ENCODE measurements at regions not wholly inside any gene's neighbourhood (a gene's known extent, or its start where the extent isn't known, plus 50 kb on each side); places are given as distances from the start of the nearest gene placed in this dataset.

DNA sequence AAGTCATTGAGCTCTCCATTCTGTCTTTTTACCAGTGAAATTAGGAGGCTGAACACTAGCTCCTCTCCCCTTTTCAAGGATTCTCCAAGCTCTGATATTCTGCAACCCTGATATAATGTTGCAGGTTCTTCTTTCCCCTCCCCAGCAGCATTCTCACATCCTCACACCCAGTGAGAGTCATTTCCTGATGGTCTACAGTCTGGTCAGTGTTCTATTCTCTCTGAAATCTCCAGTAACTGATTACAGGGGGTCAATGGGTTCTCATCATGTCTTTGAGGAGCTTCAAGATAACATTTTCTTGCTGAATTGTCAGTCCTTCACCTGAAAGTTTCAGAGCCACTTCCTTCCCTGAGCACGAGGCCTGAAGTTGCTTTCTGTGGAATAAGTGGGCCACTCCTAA, 299.4 kb downstream of the PTEN start:
- ATAC-seq: no peak
- DNase-seq (ENCODE audit: low spot score): no peak

DNA sequence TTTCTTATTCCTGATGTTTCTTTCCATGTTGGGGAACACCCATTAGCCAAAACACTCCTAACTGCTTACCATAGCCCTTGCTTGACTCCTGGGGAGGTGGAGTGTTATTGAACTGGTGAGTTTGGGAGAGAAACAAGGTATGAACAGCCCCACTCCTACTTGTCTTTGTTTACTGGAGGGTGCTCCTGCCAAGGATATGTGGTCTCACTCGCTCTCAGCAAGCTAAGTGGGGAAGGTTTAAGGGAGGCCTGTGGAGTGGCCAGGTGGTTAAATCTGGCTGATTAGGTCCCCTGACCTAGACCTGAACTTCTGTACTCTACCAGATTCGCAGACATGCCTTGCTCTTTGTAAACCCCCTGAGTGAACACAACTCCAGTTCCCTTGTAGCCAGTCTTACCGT, 300.1 kb downstream of the PTEN start:
- no peak for DNase-seq (ENCODE audit: low spot score)
- ATAC-seq: no peak

DNA sequence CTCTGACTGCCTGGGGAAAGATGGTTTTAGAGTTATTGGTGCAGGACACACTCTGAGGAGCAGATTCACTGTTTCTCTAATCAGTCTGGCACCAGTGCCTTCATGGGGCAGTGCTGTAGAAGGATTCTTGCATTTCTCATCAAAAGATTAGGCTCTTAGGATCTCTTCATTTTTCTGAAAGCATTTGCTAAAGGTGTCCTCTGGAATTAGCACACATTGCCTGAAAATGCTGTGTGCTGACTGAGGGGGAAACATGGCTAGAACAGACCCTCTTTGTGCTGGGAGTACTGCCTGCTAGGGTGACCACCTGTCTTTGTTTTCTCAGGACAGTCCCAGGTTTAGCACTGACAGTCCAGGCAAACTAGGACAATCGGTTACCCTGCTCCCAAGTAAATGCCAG, 301.0 kb downstream of the PTEN start:
- ATAC-seq: no peak
- DNase-seq (ENCODE audit: low spot score): no peak

DNA sequence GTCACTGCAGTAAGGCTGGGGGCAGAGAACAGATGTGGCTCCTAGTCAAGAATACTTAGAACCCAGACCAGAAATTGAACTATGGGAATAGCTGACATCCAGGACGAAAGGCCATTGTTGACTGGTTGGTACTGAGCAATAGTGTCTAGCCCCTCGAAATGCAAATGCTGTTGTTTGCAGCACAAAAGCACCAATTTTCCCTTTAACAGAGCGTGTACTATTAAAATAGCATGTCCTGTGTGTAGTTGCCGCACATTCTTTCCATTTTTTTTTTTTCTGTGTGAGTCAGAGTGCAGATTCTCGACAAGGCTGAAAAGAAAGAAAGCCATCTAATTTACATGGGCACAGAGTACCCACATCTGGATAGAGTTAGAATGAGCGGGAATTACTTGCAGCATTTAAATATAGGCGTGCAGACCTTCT, 302.4 kb downstream of the PTEN start:
- ATAC-seq: no peak
- no peak for DNase-seq (ENCODE audit: low spot score)

DNA sequence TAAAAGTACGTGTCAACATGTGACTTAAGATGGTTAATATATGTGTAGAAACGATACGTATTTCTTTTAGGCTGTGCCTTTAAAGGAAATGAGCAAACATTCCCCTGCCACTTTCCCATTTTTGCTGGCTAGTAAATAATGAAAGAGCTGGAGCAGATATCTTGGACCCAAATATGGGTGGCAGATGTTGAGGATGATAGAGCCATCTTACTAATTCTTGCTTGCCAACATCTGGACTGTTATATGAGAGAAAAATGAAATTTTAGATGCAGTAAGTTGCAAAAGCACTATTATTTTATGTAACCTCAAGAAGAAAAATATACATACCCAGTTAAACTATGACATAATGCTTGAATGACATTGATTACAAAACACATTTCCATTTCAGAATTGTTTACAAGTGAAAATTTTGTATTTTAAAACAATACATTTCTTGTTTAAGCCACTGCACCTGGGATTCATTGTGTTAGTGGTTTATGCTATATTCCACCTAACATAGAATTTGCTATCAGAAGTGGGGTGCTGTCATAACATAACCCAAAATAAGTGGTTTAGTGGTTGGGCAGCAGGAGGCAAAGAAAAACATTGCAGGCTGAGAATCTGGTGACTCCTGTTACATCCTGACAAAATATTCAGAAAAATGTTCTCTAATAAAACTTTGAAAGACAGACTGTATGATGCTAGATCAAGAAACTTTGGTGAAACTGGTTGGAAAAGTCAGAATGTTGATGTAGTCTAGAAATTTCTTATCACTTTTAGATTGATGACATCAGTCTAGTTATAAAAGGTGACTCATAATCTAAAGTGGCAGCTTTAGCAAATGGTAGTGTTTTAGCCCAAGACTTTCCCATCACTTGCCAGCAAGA, 305.0 kb downstream of the PTEN start:
- DNase-seq (ENCODE audit: low spot score) (no peak), ATAC-seq (no peak)

DNA sequence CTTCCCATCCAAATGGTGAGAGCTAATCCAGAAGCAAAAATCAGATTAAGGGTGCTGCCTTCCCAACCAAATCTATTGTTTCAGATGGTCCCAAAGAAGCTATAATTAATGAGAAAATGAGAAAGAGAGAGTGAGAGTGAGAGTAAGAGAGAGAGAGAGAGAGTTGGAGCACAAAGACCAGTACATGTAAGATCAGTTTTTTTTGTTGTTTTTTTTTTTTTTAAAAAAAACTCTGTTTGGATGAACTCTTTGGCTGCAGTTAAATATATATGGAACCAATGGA, 305.6 kb downstream of the PTEN start:
- DNase-seq (ENCODE audit: low spot score) (no peak), ATAC-seq (no peak)

DNA sequence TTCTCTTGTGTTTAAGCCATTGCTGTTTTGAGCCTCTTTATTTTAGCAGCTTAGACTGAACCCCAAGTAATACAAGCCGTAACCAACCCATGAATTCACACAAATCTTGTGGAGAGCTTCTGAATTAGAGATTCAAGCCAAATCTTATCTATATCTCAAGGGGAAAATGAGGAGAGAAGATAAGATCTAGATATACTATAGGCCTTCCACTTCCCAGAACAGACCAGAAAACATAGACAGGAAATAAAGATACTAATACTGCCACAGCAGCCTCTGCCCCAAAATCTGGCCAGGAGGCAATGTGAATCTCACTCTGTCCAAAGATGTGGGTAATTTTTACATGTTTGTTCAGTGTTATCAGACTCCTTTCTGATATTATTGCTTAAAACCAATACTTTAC, 307.2 kb downstream of the PTEN start:
- ATAC-seq: no peak
- no peak for DNase-seq (ENCODE audit: low spot score)

DNA sequence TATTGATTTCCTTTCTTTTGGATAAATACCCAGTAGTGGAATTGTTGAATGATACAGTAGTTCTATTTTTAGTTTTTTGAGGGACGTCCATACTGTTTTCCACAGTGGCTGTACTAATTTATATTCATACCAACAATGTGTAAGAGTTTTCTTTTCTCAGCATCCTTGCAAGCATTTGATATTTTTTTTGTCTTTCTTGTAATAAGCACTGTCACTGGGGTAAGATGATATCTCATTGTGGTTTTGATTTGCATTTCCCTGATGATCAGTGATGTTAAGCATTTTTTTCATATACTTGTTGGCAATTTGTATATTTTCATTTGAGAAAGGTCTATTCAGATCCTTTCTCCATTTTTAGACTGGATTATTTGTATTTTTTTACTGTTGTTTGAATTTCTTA, 308.7 kb downstream of the PTEN start:
- ATAC-seq (no peak), DNase-seq (ENCODE audit: low spot score) (no peak)

DNA sequence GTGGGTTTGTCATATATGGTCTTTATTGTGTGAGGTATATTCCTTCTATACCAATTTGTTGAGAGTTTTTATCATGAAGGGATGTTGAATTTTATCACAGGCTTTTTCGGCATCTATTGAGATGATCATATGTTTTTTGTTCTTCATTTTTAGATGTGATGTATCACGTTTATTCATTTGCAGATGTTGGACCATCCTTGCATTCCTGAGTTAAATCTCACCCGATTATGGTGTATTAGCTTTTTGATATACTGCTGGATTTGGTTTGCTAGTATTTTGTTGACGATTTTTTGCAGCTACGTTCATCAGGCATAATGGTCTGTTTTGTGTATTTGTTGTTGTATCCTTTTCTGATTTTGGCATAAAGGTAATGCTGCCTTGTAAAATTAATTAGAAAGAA, 311.0 kb downstream of the PTEN start:
- ATAC-seq: no peak

DNA sequence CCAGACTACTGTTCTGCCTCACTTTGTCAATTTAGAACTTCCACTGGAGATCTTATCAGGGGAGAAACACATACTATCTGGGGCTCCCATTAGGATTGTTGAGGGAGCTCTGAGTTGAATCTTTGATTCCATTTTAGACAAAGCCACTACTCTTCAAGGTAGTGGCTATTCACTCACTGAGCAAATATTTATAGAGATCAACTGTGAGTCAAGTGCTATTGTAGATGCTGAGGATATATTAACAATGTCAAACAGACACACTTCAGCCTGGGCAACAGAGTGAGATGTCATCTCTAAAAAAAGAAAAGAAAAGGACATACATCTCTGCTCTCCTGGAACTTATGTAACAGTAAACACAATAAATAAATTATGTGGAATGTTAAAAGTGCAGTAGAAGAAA, 315.3 kb downstream of the PTEN start:
- DNase-seq (ENCODE audit: low spot score) (no peak), ATAC-seq (no peak)

More for the DNA sequence above, 311.0 kb downstream of the PTEN start:
- DNase-seq (ENCODE audit: low spot score): no peak

DNA sequence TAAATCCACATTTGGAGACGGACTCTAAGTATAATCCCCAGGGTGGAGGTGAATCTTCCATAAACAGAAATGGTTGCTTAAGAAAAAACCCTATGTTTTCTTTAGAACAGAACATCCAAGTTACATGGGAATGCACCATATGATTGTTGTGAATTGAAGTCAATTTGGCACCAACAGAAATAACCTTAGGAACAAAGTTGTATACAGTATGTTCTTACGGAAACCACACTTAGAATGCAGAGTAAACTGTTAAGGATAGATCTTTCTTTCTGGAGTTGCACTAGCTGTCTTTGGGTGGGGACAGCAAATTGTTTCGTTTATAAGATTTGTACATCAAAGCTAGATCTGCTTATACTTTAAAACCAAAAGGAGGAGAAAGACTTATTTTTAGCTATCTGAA, 316.4 kb downstream of the PTEN start:
- no peak for ATAC-seq
- DNase-seq (ENCODE audit: low spot score): no peak

DNA sequence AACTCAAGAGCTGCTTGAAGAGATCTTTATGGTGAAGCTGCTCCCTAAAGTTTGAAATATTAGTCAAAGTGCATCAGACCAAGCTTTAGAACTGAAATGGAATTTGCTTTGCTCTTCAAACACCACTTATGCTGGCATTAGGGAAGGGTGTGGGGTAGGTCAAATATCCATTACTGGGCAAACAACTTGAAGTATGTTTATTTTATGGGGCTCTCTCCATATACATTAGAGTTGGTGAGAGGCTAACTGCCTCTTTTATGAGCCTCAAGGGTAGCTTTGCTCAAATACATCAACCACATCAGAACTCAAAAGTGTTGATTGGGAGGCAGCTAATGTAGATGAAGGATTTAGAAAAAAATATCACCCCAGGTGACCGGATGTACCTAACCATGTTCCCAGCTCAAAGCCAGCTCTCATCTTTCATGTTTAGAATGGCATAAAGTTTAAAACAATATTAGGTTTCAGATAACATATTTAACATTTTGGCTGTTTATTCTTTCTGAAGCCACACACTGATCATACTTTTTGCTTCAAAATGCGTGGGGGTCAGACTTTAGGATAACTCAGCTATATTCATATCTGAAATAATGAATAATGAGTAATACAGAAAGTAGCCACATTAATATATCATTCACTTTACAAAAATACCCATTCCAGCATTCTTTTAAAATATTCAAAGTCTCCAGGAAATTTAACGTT, 318.6 kb downstream of the PTEN start:
- ATAC-seq: no peak
- DNase-seq (ENCODE audit: low spot score): no peak

DNA sequence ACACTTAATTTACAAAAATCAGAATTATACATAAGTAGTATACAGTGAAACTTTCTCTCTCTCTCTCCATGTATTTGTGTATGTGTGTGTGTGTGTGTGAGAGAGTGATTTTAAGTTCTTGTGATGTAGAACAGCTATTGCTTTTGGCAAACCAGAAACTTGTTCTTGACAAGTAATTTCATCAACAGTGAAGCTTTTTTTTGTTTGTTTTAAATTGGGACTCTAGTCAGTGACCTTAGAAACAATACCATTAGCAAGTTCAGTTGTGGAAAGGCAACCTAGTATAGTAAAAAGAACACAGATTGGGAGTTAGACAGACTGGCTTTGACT, 319.1 kb downstream of the PTEN start:
- ATAC-seq: no peak
- DNase-seq (ENCODE audit: low spot score): no peak

DNA sequence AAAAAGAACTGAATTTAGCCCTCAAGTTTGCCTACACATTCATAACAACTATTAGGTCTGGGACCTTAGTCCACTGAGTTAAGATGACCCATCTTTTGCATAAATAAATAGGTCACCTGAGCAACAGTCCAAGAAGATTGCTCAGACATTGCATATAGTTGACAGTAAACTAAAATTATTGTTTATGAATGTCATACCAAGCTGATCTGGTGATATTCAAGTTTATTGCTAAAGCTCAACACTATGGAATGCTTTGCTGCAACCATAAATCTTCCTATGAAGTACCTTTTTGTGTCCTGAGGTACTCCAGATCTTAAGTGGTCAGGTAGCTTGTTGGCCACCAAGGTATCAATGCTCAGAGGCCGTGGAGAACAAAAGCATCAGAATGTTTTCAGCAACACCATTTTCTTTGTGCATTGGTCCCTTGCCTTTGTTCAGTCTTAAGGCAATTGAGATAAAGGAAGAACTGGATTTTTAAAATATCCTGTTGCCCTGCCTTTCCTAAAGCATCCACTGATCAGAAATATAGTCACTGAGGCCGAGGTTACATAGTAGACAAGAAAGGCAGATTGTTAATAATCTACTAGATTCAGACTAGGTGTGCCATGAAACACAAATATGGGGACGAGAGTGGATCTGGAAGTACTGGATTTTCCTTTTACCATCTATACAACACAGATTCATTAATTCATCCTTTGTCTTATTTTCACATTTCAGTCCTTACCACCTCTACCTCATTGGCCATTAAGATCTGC, 321.3 kb downstream of the PTEN start:
- ATAC-seq (no peak), DNase-seq (ENCODE audit: low spot score) (no peak)

DNA sequence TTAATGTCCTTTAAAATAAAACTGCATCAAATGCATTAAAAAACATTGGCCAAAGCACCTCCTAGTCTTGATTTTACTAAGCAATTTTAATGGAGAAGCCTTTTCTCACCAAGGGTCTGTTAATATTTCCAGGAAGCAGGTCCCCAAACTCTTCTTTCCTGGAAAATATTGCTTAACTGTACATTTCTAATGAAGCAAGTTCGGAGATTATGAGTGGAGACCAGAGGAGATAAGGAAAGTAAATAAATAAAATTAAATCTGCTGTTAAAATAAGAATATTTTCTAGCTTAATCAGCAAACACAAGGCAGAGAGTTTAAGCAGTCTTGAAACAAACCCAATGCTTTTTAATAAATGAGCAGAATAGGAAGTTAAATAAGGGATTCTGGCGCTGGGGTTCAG, 322.4 kb downstream of the PTEN start:
- DNase-seq (ENCODE audit: low spot score): no peak

DNA sequence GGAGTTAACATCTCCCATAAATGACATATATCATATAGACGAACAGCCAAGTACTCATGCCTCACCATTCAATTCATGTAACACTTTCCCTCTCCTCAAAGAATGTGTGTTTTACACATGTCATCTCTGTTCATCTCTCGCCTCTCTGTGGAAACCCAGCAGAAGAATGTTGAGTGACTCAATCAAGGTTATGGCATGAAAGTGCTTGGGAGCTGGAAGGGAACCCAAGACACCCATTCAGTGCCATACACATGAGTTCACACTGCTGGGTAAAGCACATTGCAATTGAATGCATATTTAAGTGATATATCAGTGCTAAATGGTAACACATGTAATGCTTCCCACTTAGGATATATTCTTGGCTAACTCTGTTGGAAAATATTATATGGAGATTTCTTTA, 322.9 kb downstream of the PTEN start:
- ATAC-seq (no peak), DNase-seq (ENCODE audit: low spot score) (no peak)

More for the DNA sequence above, 322.4 kb downstream of the PTEN start:
- ATAC-seq: no peak

DNA sequence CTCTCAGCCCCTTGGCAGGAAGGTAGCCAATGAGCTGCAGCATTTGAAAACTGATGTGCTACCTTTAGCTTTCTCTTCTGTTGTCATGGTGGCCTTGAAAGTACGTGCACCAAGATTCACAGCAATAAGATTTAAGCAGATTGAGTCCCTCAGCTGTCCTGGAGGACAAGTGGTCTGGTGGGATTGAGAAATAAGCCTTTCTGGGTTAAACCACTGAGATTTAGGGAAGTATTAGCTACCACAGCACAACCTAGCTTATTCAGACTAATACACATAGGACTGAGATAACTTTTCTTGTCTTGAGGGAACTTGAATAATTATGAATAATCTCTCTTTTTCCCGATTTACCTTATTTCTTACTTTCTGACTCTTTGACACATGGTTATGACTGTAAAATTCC, 324.0 kb downstream of the PTEN start:
- no peak for DNase-seq (ENCODE audit: low spot score)
- no peak for ATAC-seq

DNA sequence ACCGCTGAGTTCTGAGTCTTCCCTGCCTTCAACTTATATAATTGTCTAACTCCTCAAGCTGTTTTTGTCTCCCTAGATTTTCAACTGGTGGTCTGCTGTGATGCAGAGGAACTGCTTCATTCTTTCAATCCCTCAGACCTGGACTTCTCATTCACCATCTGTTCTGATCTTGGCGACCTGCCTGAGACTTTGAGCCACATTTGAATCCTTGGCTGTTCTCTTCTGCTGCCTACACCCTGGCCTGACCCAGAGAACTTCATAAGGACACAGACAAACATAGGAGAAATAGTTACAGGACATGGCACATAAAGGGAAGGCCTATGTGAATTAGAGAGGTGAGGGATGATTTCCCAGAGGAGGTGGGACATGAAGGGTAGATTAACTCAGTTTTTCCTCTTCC, 326.7 kb downstream of the PTEN start:
- DNase-seq (ENCODE audit: low spot score): no peak
- ATAC-seq: no peak

DNA sequence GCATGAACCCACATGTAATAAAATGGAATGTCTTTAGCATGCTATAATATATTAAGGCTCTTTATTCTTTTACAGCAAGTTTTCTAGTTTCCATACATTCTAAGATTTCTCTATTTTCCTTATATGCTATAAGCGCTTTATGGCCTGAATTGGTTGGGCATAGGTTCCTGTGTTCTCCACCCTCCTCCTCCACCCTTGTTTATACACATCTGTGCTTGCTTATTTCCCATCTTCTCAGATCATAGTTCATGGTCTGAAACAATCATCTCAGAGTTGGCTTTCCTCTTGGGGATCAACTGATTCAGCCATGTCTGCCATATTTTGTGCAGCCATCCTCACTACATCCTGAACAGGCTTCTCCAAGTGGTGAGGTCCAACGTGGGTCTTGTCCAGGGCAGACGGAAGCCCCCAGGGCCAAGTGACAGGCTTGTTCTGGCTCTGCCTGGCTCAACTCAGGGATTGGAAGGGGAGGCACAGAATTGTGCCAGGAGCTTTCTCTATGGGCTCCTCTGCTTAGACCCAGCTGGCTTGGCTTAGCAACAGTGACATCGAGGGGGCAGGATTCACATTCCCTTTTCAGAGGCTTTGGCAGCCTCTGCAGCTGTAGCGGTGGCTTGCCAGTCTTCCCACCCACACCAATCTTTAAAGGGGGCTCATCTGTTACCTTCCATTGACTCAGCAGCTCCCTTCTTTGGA, 327.3 kb downstream of the PTEN start:
- ATAC-seq (no peak), DNase-seq (ENCODE audit: low spot score) (no peak)

DNA sequence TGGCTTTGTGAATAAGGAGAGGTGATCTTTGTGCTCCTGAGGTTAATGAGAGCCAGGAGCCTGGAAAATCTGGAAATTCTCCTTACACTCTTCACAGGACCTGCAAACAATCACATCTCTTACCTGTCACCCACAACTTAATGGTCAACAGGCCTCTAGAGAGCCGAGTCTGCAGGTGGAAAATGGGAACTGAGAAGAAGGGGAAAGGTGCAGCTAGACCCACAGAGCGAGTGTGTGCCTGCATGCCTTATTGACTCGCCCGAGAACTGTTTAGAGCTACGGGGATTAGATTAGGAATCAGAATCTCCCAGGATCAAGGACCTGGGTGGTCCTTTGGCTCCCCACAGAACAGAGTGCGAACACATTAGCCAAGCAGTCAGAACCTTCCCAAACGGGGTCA, 329.6 kb downstream of the PTEN start:
- no peak for ATAC-seq
- DNase-seq (ENCODE audit: low spot score): no peak

DNA sequence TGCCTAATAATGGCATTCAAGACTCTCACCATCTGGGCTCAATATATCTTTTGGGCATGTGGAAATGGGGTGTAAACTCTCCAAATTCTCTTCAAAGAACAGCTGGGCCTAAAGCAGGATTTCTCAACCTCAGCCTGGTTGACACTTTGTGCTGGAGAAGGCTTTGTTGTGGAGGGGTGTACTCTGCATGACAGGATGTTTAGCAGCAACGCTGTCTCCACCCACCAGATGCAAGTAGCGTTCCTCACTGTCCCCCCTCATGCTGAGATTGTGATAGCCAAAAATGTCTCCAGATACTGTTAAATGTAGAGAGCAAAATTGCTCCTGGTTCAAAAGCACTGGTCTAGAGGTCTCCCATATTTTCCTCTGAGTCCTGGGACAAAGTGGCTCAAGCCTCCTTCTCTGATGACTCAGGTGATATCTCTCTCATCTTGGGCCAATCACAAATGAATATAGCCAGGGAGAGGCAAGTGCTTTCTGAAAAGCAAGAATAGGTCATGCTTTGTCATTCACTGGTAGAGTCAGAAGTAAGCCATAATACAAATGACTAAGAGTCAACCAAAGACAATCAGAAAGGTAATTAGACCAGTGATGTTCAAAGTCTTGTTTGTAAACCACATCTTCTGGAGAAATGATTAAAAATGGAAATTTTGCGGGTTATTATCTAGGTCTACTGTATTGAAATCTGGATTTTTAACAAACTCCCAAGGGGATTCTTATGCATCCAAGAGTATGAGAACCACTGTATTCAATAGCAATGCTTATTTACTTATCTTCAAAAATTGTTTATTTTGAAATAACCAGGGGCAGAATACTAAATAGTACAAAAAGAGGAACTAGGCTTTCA, 330.8 kb downstream of the PTEN start:
- ATAC-seq (no peak), DNase-seq (ENCODE audit: low spot score) (no peak)

All from left lobe of liver (tissue), 2 donors.